Upper lobe of right lung (tissue), 1 donor: ENCODE measurements at regions not wholly inside any gene's neighbourhood (a gene's known extent, or its start where the extent isn't known, plus 50 kb on each side); places are given as distances from the start of the nearest gene placed in this dataset.
A peak's percentile ranks its signal among the peaks of the same experiment; 100 is the strongest.

Experiments used
- ATAC-seq: fragments of 200-7000 bp; cut with Tn5 transposase; one replicate; pipeline ENCODE4 v1.9.1; 2020; ENCODE audit warnings: mild to moderate bottlenecking, moderate library complexity
- DNase-seq: peaks from one replicate; pipeline ENCODE4 v3.0.0-alpha.2; 2020
- H3K27ac ChIP-seq: fragments of 200-600 bp; one replicate; pipeline ENCODE4 v1.8.0; 2022
- H3K27me3 ChIP-seq: fragments of 200-600 bp; one replicate; pipeline ENCODE4 v1.8.0; 2022; ENCODE audit warnings: mild to moderate bottlenecking
- H3K36me3 ChIP-seq: fragments of 200-600 bp; one replicate; pipeline ENCODE4 v1.8.0; 2022
- H3K4me1 ChIP-seq: fragments of 200-600 bp; one replicate; pipeline ENCODE4 v1.8.0; 2022
- H3K4me3 ChIP-seq: fragments of 200-600 bp; one replicate; pipeline ENCODE4 v1.8.0; 2022; ENCODE audit warnings: mild to moderate bottlenecking
- H3K9me3 ChIP-seq: fragments of 200-600 bp; one replicate; pipeline ENCODE4 v1.8.0; 2022
- CTCF ChIP-seq: fragments of 200-600 bp; IDR thresholded peaks from one replicate; pipeline ENCODE4 v1.8.0; 2022; ENCODE audit warnings: antibody characterized with exemption
- intact Hi-C: fragments of 100-400 bp; cut with DNase I; formaldehyde crosslinking; loops from one replicate; pipeline ENCODE4 v1.11.0; 2022
- donor health status: DM: no; HTN: yes; CAD: no; lungs with severe emphysema.

GRCh38 chr14:48970943-48971342 lies 615.2 kb downstream of the RPS29 start:
- TF ChIP-seq CTCF = no peak
- H3K4me1 ChIP-seq = no peaks in the 10 kb centered on the region
- H3K9me3 ChIP-seq = no peaks in the 10 kb centered on the region
- H3K27me3 ChIP-seq = no peaks in the 10 kb centered on the region
- DNase-seq = no peak
- intact Hi-C loops = no loop called here
- ATAC-seq = no peak
- no peak overlapping the region for H3K27ac ChIP-seq
- no peak overlapping the region for H3K4me3 ChIP-seq
- no peaks in the 10 kb centered on the region for H3K36me3 ChIP-seq

GRCh38 chr14:48967419-48967818 lies 618.8 kb downstream of the RPS29 start:
- H3K4me3 ChIP-seq = no peak overlapping the region
- H3K36me3 ChIP-seq = no peaks in the 10 kb centered on the region
- H3K27me3 ChIP-seq = no peaks in the 10 kb centered on the region
- no peak overlapping the region for H3K27ac ChIP-seq
- no peaks in the 10 kb centered on the region for H3K4me1 ChIP-seq
- intact Hi-C loops = no loop called here
- DNase-seq = no peak
- no peaks in the 10 kb centered on the region for H3K9me3 ChIP-seq
- no peak for ATAC-seq
- TF ChIP-seq CTCF = no peak

- Histone ChIP-seq H3K27me3 (no peaks in the 10 kb centered on the region), H3K9me3 (no peaks in the 10 kb centered on the region), H3K27ac (no peak overlapping the region), H3K36me3 (no peaks in the 10 kb centered on the region), H3K4me3 (no peak overlapping the region), H3K4me1 (no peaks in the 10 kb centered on the region)
- intact Hi-C loops = no loop called here
- DNase-seq (no peak), ATAC-seq (no peak)
- no peak for TF ChIP-seq CTCF
Measured at GRCh38 chr14:48963231-48963790, 622.9 kb downstream of the RPS29 start.

GRCh38 chr14:48957486-48957885 lies 628.7 kb downstream of the RPS29 start:
- Histone ChIP-seq H3K9me3 (no peaks in the 10 kb centered on the region), H3K27ac (no peak overlapping the region), H3K4me1 (no peaks in the 10 kb centered on the region), H3K27me3 (no peaks in the 10 kb centered on the region), H3K4me3 (no peak overlapping the region), H3K36me3 (no peaks in the 10 kb centered on the region)
- intact Hi-C loops = no loop called here
- DNase-seq (no peak), ATAC-seq (peak; percentile 23)
- no peak for TF ChIP-seq CTCF

- H3K27me3 ChIP-seq = no peaks in the 10 kb centered on the region
- no peak overlapping the region for H3K4me3 ChIP-seq
- H3K9me3 ChIP-seq = no peaks in the 10 kb centered on the region
- no peak for DNase-seq
- H3K36me3 ChIP-seq = no peaks in the 10 kb centered on the region
- no peak overlapping the region for H3K27ac ChIP-seq
- no peak for ATAC-seq
- TF ChIP-seq CTCF = no peak
- no peaks in the 10 kb centered on the region for H3K4me1 ChIP-seq
- intact Hi-C loops = no loop called here
Measured at GRCh38 chr14:48955857-48956256, 630.3 kb downstream of the RPS29 start.

GRCh38 chr14:48954446-48954845 lies 631.7 kb downstream of the RPS29 start:
- TF ChIP-seq CTCF = no peak
- Histone ChIP-seq H3K27me3 (no peaks in the 10 kb centered on the region), H3K4me3 (no peak overlapping the region), H3K36me3 (no peaks in the 10 kb centered on the region), H3K9me3 (no peaks in the 10 kb centered on the region), H3K27ac (no peak overlapping the region), H3K4me1 (no peaks in the 10 kb centered on the region)
- intact Hi-C loops = no loop called here
- DNase-seq (no peak), ATAC-seq (no peak)
